SH-SY5Y (cell line): ENCODE measurements at regions not wholly inside any gene's neighbourhood (a gene's known extent, or its start where the extent isn't known, plus 50 kb on each side); places are given as distances from the start of the nearest gene placed in this dataset.

Experiments used
- GATA2 ChIP-seq: IDR thresholded peaks from 2 replicates; pipeline ENCODE4 v1.6.1; 2011; ENCODE audit warnings: mild to moderate bottlenecking, low read depth, low read length
- GATA3 ChIP-seq: IDR thresholded peaks from 2 replicates; pipeline ENCODE4 v1.6.1; 2011; ENCODE audit warnings: low read depth, mild to moderate bottlenecking, low read length, moderate library complexity

GRCh38 chr5:6266671-6267197, 111.6 kb downstream of the MED10 start:
- TF ChIP-seq GATA3 (no peak), GATA2 (no peak)
